GM12878 (cell line): ENCODE measurements at regions not wholly inside any gene's neighbourhood (a gene's known extent, or its start where the extent isn't known, plus 50 kb on each side); places are given as distances from the start of the nearest gene placed in this dataset.

Experiments
- ATAC-seq: fragments of 200-7000 bp; cut with Tn5 transposase; 3 replicates; pipeline ENCODE4 v1.9.1; 2020; ENCODE audit warnings: mild to moderate bottlenecking, moderate library complexity
- BruUV-seq: library from RNA; stranded (reverse); fragments of 400-500 nt; replicated peaks from 2 replicates; lab custom pipeline; 2021; lab: Mats Ljungman, UMichigan
- CTCF ChIA-PET: fragments of 300-600 bp; sonication (Branson Sonifier 250); formaldehyde crosslinking; extraction: SDS; loops from one replicate; lab custom pipeline; 2021; ENCODE audit warnings: inconsistent platforms; lab: Yijun Ruan, JAX
- POLR2A ChIA-PET: fragments of 350-600 bp; formaldehyde crosslinking; extraction: SDS; loops from one replicate; lab custom pipeline; 2021; ENCODE audit warnings: inconsistent platforms; lab: Charles Lee
- RAD21 ChIA-PET: fragments of 300-600 bp; sonication (Branson Sonifier 250); formaldehyde crosslinking; loops from one replicate; lab custom pipeline; 2023; ENCODE audit warnings: antibody characterized with exemption; ENCODE audit not compliant: unreplicated experiment; lab: Charles Lee
- SMC1A ChIA-PET: fragments of 300-600 bp; sonication (Branson Sonifier 250); formaldehyde crosslinking; loops from one replicate; lab custom pipeline; 2023; ENCODE audit not compliant: unreplicated experiment, uncharacterized antibody; lab: Charles Lee
- DNase-seq: peaks from one replicate; pipeline ENCODE4 v3.0.0-alpha.2; 2011; ENCODE audit warnings: low read depth, low spot score
- FAIRE-seq: peaks from 3 replicates; lab custom pipeline; 2011; peaks lifted over from hg19 to GRCh38; lab: Jason Lieb, UNC
- H2AFZ ChIP-seq: 2 replicates; pipeline ENCODE4 v1.6.0; 2011; ENCODE audit warnings: low read depth, low read length, control low read depth; ENCODE audit not compliant: control insufficient read depth
- H3K27ac ChIP-seq: 2 replicates; pipeline ENCODE4 v1.5.1; 2011; ENCODE audit warnings: control low read depth; ENCODE audit not compliant: control insufficient read depth, insufficient read depth
- H3K27me3 ChIP-seq, 2 experiments: replicated peaks in 1 of 2; 2 replicates each; pipeline versions ENCODE4 v1.6.0 to v1.6.1; 2011; ENCODE audit warnings: low read length in 1 of 2; ENCODE audit not compliant: control insufficient read depth in 2 of 2, insufficient read depth in 2 of 2
- H3K36me3 ChIP-seq, 2 experiments: 2 replicates each; pipeline ENCODE4 v1.5.1; 2011; ENCODE audit warnings: low read length in 1 of 2; ENCODE audit not compliant: control insufficient read depth in 2 of 2, insufficient read depth in 2 of 2
- H3K4me1 ChIP-seq: 2 replicates; pipeline ENCODE4 v1.6.1; 2011; ENCODE audit warnings: mild to moderate bottlenecking, low read length, moderate library complexity, mixed read lengths; ENCODE audit not compliant: control insufficient read depth, insufficient read depth
- H3K4me2 ChIP-seq: 2 replicates; pipeline ENCODE4 v1.6.0; 2011; ENCODE audit warnings: control low read depth; ENCODE audit not compliant: control insufficient read depth, insufficient read depth
- H3K4me3 ChIP-seq: fragments of 200-600 bp; sonication (generic); 2 replicates; pipeline ENCODE4 v1.5.1; 2016
- H3K79me2 ChIP-seq: 2 replicates; pipeline ENCODE4 v1.6.0; 2011; ENCODE audit warnings: low read length; ENCODE audit not compliant: control insufficient read depth, insufficient read depth
- H3K9ac ChIP-seq: 2 replicates; pipeline ENCODE4 v1.8.0; 2011; ENCODE audit warnings: low read length, control low read depth, mixed read lengths; ENCODE audit not compliant: control insufficient read depth, insufficient read depth
- H3K9me3 ChIP-seq: replicated peaks from 3 replicates; pipeline ENCODE4 v1.5.1; 2011; ENCODE audit warnings: mild to moderate bottlenecking, low read length; ENCODE audit not compliant: control insufficient read depth, insufficient read depth
- H4K20me1 ChIP-seq: 2 replicates; pipeline ENCODE4 v1.6.0; 2011; ENCODE audit not compliant: control insufficient read depth, insufficient read depth
- DPF2 ChIP-seq: fragments of 450-650 bp; IDR thresholded peaks from 2 replicates; pipeline ENCODE4 v1.6.1; 2017; ENCODE audit warnings: mild to moderate bottlenecking
- ELK1 ChIP-seq: IDR thresholded peaks from 2 replicates; pipeline ENCODE4 v1.6.1; 2012; ENCODE audit warnings: low read depth, low read length, improper control_type of control experiment
- HDGF ChIP-seq: fragments of 450-650 bp; IDR thresholded peaks from 2 replicates; pipeline ENCODE4 v1.6.1; 2016; ENCODE audit warnings: antibody characterized with exemption
- MTA3 ChIP-seq: IDR thresholded peaks from 2 replicates; pipeline ENCODE4 v1.6.1; 2012; ENCODE audit warnings: low read length, inconsistent platforms, borderline replicate concordance
- MYB ChIP-seq: fragments of 150-350 bp; IDR thresholded peaks from 2 replicates; pipeline ENCODE4 v1.6.1; 2014; ENCODE audit warnings: mild to moderate bottlenecking, low read depth, low read length, borderline replicate concordance
- PAX5 ChIP-seq: IDR thresholded peaks from 2 replicates; pipeline ENCODE4 v1.6.1; 2011; ENCODE audit warnings: low read depth, low read length, borderline replicate concordance
- PML ChIP-seq: IDR thresholded peaks from 2 replicates; pipeline ENCODE4 v1.6.1; 2012; ENCODE audit warnings: low read length, inconsistent platforms
- POLR2A ChIP-seq: IDR thresholded peaks from 2 replicates; pipeline ENCODE4 v1.6.1; 2011; ENCODE audit warnings: low read depth, mild to moderate bottlenecking, low read length
- PRDM15 ChIP-seq: fragments of 450-650 bp; formaldehyde crosslinking; IDR thresholded peaks from 2 replicates; pipeline ENCODE4 v1.4.0; 2020; ENCODE audit warnings: mild to moderate bottlenecking, moderate library complexity
- RB1 ChIP-seq: fragments of 450-650 bp; formaldehyde crosslinking; IDR thresholded peaks from 2 replicates; pipeline ENCODE4 v1.6.1; 2017; ENCODE audit warnings: mild to moderate bottlenecking, borderline replicate concordance
- RCOR1 ChIP-seq: conservative IDR thresholded peaks from 2 replicates; pipeline ENCODE4 v1.6.1; 2012; ENCODE audit warnings: low read depth, low read length, improper control_type of control experiment
- RELA ChIP-seq: fragments of 450-650 bp; IDR thresholded peaks from 2 replicates; pipeline ENCODE4 v1.8.0; 2014; ENCODE audit warnings: borderline replicate concordance; ENCODE audit not compliant: partially characterized antibody
- TARDBP ChIP-seq: IDR thresholded peaks from 2 replicates; pipeline ENCODE4 v1.6.1; 2016; ENCODE audit warnings: borderline replicate concordance
- USF2 ChIP-seq: IDR thresholded peaks from 2 replicates; pipeline ENCODE4 v1.6.1; 2011; ENCODE audit warnings: low read depth, low read length, improper control_type of control experiment, borderline replicate concordance
- YY1 ChIP-seq: IDR thresholded peaks from 2 replicates; pipeline ENCODE4 v1.6.1; 2011; ENCODE audit warnings: low read depth, mild to moderate bottlenecking, low read length
- WGBS: methylation state at CpG from one replicate; pipeline ENCODE4 v1.1.6; 2016; ENCODE audit warnings: low lambda C conversion rate; ENCODE audit not compliant: insufficient replicate concordance, insufficient coverage; ENCODE audit errors: missing lambda C conversion rate; 5-methylcytosine and 5-hydroxymethylcytosine counted together
- in situ Hi-C: fragments of 300-500 bp; cut with MboI; formaldehyde crosslinking; loops from 9 replicates; pipeline ENCODE4 v1.14.3; 2018; ENCODE audit warnings: mixed read lengths
- intact Hi-C: fragments of 100-400 bp; cut with micrococcal nuclease; formaldehyde crosslinking; loops from one replicate; pipeline ENCODE4 v1.14.2; 2022; ENCODE audit not compliant: unreplicated experiment

GRCh38 chr2:8120506-8120860 is 561.4 kb upstream of the ID2 start:
- ChIA-PET POLR2A (no interaction called here), SMC1A (interaction anchor here (0.8 to 2.6 kb wide), 5 partner anchors 13 to 258 kb away, joined by 3 to 6 read pairs (median 3); no protein-coding TSS in a partner anchor)

More at GRCh38 chr2:8120506-8120860, 561.4 kb upstream of the ID2 start:
- no peak overlapping the region for H3K27ac ChIP-seq
- no TSS peak for BruUV-seq
- no peaks in the 10 kb centered on the region for H3K9me3 ChIP-seq
- no peaks in the 10 kb centered on the region for H3K27me3 ChIP-seq
- H2AFZ ChIP-seq: no peak overlapping the region
- H4K20me1 ChIP-seq: no peaks in the 10 kb centered on the region
- TF ChIP-seq PAX5 (no peak), USF2 (no peak), ELK1 (no peak), MYB (no peak), RB1 (no peak), HDGF (no peak), TARDBP (no peak), DPF2 (no peak), PML (no peak), RELA (no peak), PRDM15 (CRISPR knock-in tag) (no peak), MTA3 (no peak), YY1 (no peak), RCOR1 (no peak), POLR2A (no peak)
- H3K4me2 ChIP-seq: no peak overlapping the region
- no peak for FAIRE-seq
- DNase-seq: no peak
- H3K4me1 ChIP-seq: peaks cover 11% of the 10 kb centered on the region
- intact Hi-C loops (no loop called here), in situ Hi-C loops (no loop called here)
- ChIA-PET RAD21 (interaction anchor here (0.8 to 1.2 kb wide), 3 partner anchors 39 to 157 kb away, joined by 3 to 5 read pairs (median 3); no protein-coding TSS in a partner anchor), CTCF (interaction anchor here (0.7 kb wide), 1 partner anchor 192 kb away, joined by 3 read pairs; no protein-coding TSS in a partner anchor)
- H3K79me2 ChIP-seq: no peaks in the 10 kb centered on the region
- ATAC-seq: no peak
- 57% methylated on average over 6 of the region's 6 CpGs for WGBS
- H3K4me3 ChIP-seq: no peak overlapping the region
- H3K9ac ChIP-seq: no peak overlapping the region
- H3K36me3 ChIP-seq: no peaks in the 10 kb centered on the region
